ENCODE measurements at regions not wholly inside any gene's neighbourhood (a gene's known extent, or its start where the extent isn't known, plus 50 kb on each side); places are given as distances from the start of the nearest gene placed in this dataset.
A peak's percentile ranks its signal among the peaks of the same experiment; 100 is the strongest.

- peaks cover 4% of the 10 kb centered on the region for H3K27me3 ChIP-seq (ENCODE audit: low read depth)
- ATAC-seq (peak; percentile 82 to 84), DNase-seq (peak; percentile 60)
- H3K36me3 ChIP-seq = no peaks in the 10 kb centered on the region
- TF ChIP-seq, protein P1, sequence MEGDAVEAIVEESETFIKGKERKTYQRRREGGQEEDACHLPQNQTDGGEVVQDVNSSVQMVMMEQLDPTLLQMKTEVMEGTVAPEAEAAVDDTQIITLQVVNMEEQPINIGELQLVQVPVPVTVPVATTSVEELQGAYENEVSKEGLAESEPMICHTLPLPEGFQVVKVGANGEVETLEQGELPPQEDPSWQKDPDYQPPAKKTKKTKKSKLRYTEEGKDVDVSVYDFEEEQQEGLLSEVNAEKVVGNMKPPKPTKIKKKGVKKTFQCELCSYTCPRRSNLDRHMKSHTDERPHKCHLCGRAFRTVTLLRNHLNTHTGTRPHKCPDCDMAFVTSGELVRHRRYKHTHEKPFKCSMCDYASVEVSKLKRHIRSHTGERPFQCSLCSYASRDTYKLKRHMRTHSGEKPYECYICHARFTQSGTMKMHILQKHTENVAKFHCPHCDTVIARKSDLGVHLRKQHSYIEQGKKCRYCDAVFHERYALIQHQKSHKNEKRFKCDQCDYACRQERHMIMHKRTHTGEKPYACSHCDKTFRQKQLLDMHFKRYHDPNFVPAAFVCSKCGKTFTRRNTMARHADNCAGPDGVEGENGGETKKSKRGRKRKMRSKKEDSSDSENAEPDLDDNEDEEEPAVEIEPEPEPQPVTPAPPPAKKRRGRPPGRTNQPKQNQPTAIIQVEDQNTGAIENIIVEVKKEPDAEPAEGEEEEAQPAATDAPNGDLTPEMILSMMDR (IDR thresholded peaks at IDR 0.05) = peak; percentile 61
- H3K9me3 ChIP-seq = no peaks in the 10 kb centered on the region
- peak overlapping the region; percentile 13 for H3K4me3 ChIP-seq
- no peaks in the 10 kb centered on the region for H3K4me1 ChIP-seq
- intact Hi-C loops (cut with DNase I) = loop anchor here (10.0 kb wide), 1 partner anchor 479 kb away; no protein-coding TSS in a partner anchor
- no peak overlapping the region for H3K27ac ChIP-seq
Measured at GRCh38 chr17:55845385-55845784, 94.5 kb downstream of the PCTP start.

GRCh38 chr17:55846745-55847144, 95.9 kb downstream of the PCTP start:
- Histone ChIP-seq H3K36me3 (no peaks in the 10 kb centered on the region), H3K4me3 (no peak overlapping the region), H3K4me1 (no peaks in the 10 kb centered on the region), H3K27ac (no peak overlapping the region), H3K9me3 (no peaks in the 10 kb centered on the region), H3K27me3 (ENCODE audit: low read depth) (peaks cover 4% of the 10 kb centered on the region)
- intact Hi-C loops (cut with DNase I) = loop anchor here (10.0 kb wide), 1 partner anchor 478 kb away; no protein-coding TSS in a partner anchor
- TF ChIP-seq, protein P1 (IDR thresholded peaks at IDR 0.05) = no peak
- DNase-seq (no peak), ATAC-seq (no peak)

DNA sequence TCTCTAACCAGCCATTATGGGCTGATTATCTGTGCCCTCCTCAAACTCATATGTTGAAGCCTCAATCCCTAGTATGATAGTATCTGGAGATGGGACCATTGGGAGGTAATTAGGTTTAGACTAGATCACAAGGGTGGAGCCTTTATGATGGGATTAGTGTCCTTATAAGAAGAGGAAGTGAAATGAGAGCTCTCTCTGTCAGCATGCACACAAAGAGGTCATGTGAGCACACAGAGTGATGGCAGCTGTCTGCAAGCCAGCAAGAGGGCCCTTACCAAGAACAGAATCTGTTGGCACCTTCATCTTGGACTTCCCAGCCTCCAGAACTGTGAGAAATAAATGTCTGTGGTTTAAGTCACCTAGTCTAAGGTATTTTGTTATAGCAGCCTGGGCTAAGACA, 101.9 kb downstream of the PCTP start:
- DNase-seq (no peak), ATAC-seq (no peak)
- intact Hi-C loops (cut with DNase I) = no loop called here
- Histone ChIP-seq H3K27me3 (ENCODE audit: low read depth) (no peaks in the 10 kb centered on the region), H3K9me3 (no peaks in the 10 kb centered on the region), H3K27ac (no peak overlapping the region), H3K4me3 (no peak overlapping the region), H3K36me3 (no peaks in the 10 kb centered on the region), H3K4me1 (no peaks in the 10 kb centered on the region)
- TF ChIP-seq, protein P1 (IDR thresholded peaks at IDR 0.05) = no peak

- ATAC-seq = no peak
- DNase-seq = no peak
- intact Hi-C loops (cut with DNase I) = no loop called here
- Histone ChIP-seq H3K9me3 (no peaks in the 10 kb centered on the region), H3K4me3 (no peak overlapping the region), H3K27me3 (ENCODE audit: low read depth) (no peaks in the 10 kb centered on the region), H3K4me1 (no peaks in the 10 kb centered on the region), H3K36me3 (no peaks in the 10 kb centered on the region), H3K27ac (no peak overlapping the region)
- TF ChIP-seq, protein P1 (IDR thresholded peaks at IDR 0.05) = no peak
Measured at GRCh38 chr17:55859301-55859795, 108.5 kb downstream of the PCTP start.

DNA sequence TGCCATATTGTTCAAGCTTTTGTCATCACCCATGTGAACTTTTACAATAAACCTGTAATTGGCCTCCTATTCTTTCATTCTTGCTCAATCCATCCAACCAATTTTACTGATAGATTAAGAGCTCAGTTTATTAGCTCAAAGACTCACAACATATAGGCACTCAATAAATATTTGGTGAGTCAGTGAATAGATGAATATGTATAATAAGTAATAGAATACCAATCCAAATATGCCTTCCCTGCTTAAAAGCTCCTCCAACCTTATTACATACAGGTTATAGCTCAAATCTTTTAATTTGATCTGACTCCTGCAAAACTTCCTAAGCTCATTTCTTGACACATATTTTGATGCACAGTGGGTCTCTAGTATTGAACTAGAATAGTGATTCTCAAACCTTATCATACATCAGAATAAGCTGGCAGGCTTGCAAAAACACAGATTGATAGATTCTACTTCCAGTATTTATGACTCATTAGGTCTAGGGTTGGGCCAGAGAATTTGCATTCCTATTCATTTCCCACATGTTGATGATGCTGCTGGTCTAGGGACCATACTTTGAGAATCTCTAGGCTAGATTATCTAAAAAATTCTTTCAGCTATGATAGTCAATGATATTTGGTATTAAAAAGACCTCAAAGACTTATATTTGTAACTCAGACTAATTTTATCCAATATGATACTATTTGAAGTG, 114.4 kb downstream of the PCTP start:
- no peaks in the 10 kb centered on the region for H3K9me3 ChIP-seq
- no peaks in the 10 kb centered on the region for H3K4me1 ChIP-seq
- H3K27ac ChIP-seq = no peak overlapping the region
- H3K27me3 ChIP-seq (ENCODE audit: low read depth) = no peaks in the 10 kb centered on the region
- ATAC-seq (no peak), DNase-seq (no peak)
- TF ChIP-seq, protein P1 (IDR thresholded peaks at IDR 0.05) = no peak
- H3K36me3 ChIP-seq = no peaks in the 10 kb centered on the region
- H3K4me3 ChIP-seq = no peak overlapping the region
- intact Hi-C loops (cut with DNase I) = no loop called here

All from lower lobe of right lung (tissue), 2 donors.